ENCODE measurements at regions not wholly inside any gene's neighbourhood (a gene's known extent, or its start where the extent isn't known, plus 50 kb on each side); places are given as distances from the start of the nearest gene placed in this dataset.

DNA sequence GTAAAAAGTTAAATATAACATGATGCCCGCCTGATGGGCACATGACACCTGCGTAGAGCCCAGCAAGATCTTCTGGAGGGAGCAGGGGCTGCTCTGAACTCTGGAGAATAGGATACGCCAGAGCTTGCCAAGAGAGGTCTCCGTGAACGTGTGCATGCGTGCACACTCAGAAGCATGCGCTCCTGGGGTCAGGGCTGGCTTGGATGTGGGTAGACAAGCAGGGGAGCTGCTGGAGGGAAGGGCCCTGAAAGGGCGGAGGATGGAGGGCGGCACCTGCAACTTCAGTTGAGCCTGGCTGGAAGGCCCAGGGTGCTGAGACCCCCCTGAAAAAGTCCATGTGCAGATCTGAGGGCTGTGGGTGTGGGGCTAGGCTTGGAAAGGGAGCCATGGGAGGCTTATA, 828.4 kb upstream of the SALL3 start:
- Histone ChIP-seq H3K9me3 (ENCODE audit: control insufficient read depth, low read depth, low read length) (peaks cover 15% of the 10 kb centered on the region), H3K4me2 (ENCODE audit: control insufficient read depth, extremely low read depth, insufficient read depth, low read depth, low read length) (no peak overlapping the region), H3K36me3 (ENCODE audit: control insufficient read depth in 2 of 2, extremely low read depth in 1 of 2, insufficient read depth in 2 of 2, low read length in 2 of 2) (no peaks in the 10 kb centered on the region), H3K79me2 (ENCODE audit: control insufficient read depth, insufficient read depth, low read length) (no peaks in the 10 kb centered on the region), H3K9ac (ENCODE audit: control insufficient read depth, extremely low read depth, insufficient read depth, low read length) (no peak overlapping the region), H4K20me1 (ENCODE audit: control insufficient read depth, extremely low read depth, insufficient read depth, low read length) (no peaks in the 10 kb centered on the region), H3K27me3 (ENCODE audit: control insufficient read depth, extremely low read depth, insufficient read depth, low read length) (no peaks in the 10 kb centered on the region), H3K9me1 (ENCODE audit: control insufficient read depth, extremely low read depth, insufficient read depth, low read length) (no peaks in the 10 kb centered on the region), H3K27ac (ENCODE audit: control insufficient read depth, insufficient read depth, low read length) (no peak overlapping the region), H3K4me3 (ENCODE audit: control insufficient read depth in 2 of 3, extremely low read depth in 1 of 3, insufficient read depth in 2 of 3, low read depth in 1 of 3, low read length in 3 of 3) (no peak overlapping the region), H3K4me1 (ENCODE audit: control insufficient read depth, extremely low read depth, insufficient read depth, low read length) (no peaks in the 10 kb centered on the region), H2AFZ (ENCODE audit: control insufficient read depth, low read length) (no peak overlapping the region)
- TF ChIP-seq EZH2 (IDR thresholded peaks at IDR 0.05; ENCODE audit: low read length): no peak
- TF ChIP-seq, protein P1, sequence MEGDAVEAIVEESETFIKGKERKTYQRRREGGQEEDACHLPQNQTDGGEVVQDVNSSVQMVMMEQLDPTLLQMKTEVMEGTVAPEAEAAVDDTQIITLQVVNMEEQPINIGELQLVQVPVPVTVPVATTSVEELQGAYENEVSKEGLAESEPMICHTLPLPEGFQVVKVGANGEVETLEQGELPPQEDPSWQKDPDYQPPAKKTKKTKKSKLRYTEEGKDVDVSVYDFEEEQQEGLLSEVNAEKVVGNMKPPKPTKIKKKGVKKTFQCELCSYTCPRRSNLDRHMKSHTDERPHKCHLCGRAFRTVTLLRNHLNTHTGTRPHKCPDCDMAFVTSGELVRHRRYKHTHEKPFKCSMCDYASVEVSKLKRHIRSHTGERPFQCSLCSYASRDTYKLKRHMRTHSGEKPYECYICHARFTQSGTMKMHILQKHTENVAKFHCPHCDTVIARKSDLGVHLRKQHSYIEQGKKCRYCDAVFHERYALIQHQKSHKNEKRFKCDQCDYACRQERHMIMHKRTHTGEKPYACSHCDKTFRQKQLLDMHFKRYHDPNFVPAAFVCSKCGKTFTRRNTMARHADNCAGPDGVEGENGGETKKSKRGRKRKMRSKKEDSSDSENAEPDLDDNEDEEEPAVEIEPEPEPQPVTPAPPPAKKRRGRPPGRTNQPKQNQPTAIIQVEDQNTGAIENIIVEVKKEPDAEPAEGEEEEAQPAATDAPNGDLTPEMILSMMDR (optimal IDR thresholded peaks at IDR 0.05 in 1 of 3, IDR thresholded peaks at IDR 0.05 in 1 of 3, conservative IDR thresholded peaks at IDR 0.05 in 1 of 3; ENCODE audit: extremely low read depth in 1 of 3, insufficient read depth in 2 of 3, low read length in 3 of 3): no peak
- FAIRE-seq (no peak), DNase-seq (ENCODE audit: low read depth, low spot score) (no peak)
- dilution Hi-C loops (cut with MboI; ENCODE audit: extremely low pct_ligation_motif_present, low sequenced_read_pairs): no loop called here

GRCh38 chr18:78151948-78152725, 827.5 kb upstream of the SALL3 start:
- no peak for FAIRE-seq
- TF ChIP-seq, protein P1 (optimal IDR thresholded peaks at IDR 0.05 in 1 of 3, IDR thresholded peaks at IDR 0.05 in 1 of 3, conservative IDR thresholded peaks at IDR 0.05 in 1 of 3; ENCODE audit: extremely low read depth in 1 of 3, insufficient read depth in 2 of 3, low read length in 3 of 3): no peak
- TF ChIP-seq EZH2 (IDR thresholded peaks at IDR 0.05; ENCODE audit: low read length): no peak
- Histone ChIP-seq H3K27me3 (ENCODE audit: control insufficient read depth, extremely low read depth, insufficient read depth, low read length) (no peaks in the 10 kb centered on the region), H3K27ac (ENCODE audit: control insufficient read depth, insufficient read depth, low read length) (no peak overlapping the region), H3K4me2 (ENCODE audit: control insufficient read depth, extremely low read depth, insufficient read depth, low read depth, low read length) (no peak overlapping the region), H3K79me2 (ENCODE audit: control insufficient read depth, insufficient read depth, low read length) (no peaks in the 10 kb centered on the region), H3K9ac (ENCODE audit: control insufficient read depth, extremely low read depth, insufficient read depth, low read length) (no peak overlapping the region), H3K36me3 (ENCODE audit: control insufficient read depth in 2 of 2, extremely low read depth in 1 of 2, insufficient read depth in 2 of 2, low read length in 2 of 2) (no peaks in the 10 kb centered on the region), H3K4me3 (ENCODE audit: control insufficient read depth in 2 of 3, extremely low read depth in 1 of 3, insufficient read depth in 2 of 3, low read depth in 1 of 3, low read length in 3 of 3) (no peak overlapping the region), H3K9me3 (ENCODE audit: control insufficient read depth, low read depth, low read length) (peaks cover 15% of the 10 kb centered on the region), H3K4me1 (ENCODE audit: control insufficient read depth, extremely low read depth, insufficient read depth, low read length) (no peaks in the 10 kb centered on the region), H3K9me1 (ENCODE audit: control insufficient read depth, extremely low read depth, insufficient read depth, low read length) (no peaks in the 10 kb centered on the region), H2AFZ (ENCODE audit: control insufficient read depth, low read length) (no peak overlapping the region), H4K20me1 (ENCODE audit: control insufficient read depth, extremely low read depth, insufficient read depth, low read length) (no peaks in the 10 kb centered on the region)
- dilution Hi-C loops (cut with MboI; ENCODE audit: extremely low pct_ligation_motif_present, low sequenced_read_pairs): no loop called here
- DNase-seq (ENCODE audit: low read depth, low spot score): no peak

Measured in keratinocyte (primary cell).